Muscle of arm (tissue), 1 donor: ENCODE measurements at regions not wholly inside any gene's neighbourhood (a gene's known extent, or its start where the extent isn't known, plus 50 kb on each side); places are given as distances from the start of the nearest gene placed in this dataset.
"Not testable (repeated sequence)": the region's sequence is repeated elsewhere in the genome, so short reads cannot be mapped to it uniquely, and the experiment has no call there.

Experiments
- DNase-seq: peaks from one replicate; pipeline ENCODE4 v3.0.0-alpha.2; 2013

DNA sequence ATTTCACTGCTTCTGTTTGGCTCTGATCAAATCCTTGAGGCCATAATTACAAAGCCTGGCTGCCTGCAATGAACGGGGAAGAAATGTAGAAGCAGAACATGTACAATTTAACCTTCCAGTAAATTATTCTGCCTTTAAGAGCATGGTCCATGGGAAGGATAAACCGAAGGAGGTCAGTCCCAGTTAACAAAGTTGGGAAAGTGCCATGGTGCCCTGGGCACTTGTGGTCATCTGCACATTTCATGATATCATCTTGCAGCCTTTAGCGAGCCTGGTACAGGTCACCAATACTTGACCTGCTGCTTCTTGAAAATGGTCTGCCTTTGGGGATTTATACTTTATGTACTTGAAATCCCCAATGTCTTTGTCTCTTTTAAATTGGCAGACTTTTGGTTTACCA is 175.9 kb upstream of the KITLG start:
- no peak for DNase-seq

DNA sequence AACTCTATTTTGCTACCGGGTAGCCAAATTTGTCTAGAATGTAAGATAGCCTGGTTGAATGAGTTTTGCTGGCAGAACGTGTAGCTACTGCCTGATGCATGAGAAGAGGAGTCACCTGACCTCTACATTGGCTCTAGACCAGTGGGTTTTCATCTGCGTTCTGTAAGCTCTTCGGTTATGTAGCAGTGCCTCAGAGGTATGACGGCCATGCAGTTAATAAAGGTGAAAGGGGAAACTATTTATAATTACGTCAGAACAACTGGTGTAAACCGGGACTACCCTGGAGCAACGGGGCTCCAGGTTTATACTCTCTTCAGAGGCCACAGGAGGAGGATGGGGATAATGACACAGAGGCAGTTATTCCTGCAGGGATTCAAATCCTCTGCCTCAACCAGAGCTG is 173.4 kb upstream of the KITLG start:
- DNase-seq = no peak

DNA sequence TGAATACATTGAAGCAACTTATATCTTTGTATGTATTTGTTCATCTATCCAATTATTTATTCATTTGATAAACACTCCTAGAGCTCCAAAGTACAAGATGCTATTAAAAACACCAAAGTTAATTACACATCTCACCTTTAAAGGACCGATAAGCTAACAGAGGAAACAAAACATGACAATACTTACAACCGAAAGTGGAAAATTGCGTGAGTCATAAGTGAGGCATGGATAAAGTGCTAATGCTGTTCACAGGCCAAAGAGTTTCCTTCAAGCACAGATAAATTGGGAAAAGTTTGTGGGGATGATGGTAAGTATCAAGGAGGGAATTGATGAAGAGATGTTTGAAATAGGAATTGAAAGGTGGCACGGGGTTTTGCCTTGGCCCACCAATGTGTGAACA is 172.8 kb upstream of the KITLG start:
- no peak for DNase-seq

DNA sequence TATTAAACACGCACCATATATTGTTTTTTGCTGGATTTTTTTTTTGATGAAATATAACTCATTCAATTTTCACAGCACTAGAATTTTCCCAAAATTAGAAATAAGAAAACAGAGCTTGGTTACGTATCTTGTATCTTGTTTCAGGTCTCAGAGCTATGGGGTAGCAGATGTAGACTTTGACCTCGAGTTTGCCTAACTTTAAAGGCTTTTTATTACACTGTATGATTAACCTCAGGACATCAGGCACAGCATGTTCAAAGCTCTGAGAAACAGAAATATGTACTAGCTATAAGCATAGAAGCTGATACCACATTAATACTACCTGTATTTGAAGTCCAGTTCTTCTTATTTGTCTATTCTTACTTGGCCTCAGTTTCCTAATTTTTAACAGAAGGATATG is 171.9 kb upstream of the KITLG start:
- no peak for DNase-seq

DNA sequence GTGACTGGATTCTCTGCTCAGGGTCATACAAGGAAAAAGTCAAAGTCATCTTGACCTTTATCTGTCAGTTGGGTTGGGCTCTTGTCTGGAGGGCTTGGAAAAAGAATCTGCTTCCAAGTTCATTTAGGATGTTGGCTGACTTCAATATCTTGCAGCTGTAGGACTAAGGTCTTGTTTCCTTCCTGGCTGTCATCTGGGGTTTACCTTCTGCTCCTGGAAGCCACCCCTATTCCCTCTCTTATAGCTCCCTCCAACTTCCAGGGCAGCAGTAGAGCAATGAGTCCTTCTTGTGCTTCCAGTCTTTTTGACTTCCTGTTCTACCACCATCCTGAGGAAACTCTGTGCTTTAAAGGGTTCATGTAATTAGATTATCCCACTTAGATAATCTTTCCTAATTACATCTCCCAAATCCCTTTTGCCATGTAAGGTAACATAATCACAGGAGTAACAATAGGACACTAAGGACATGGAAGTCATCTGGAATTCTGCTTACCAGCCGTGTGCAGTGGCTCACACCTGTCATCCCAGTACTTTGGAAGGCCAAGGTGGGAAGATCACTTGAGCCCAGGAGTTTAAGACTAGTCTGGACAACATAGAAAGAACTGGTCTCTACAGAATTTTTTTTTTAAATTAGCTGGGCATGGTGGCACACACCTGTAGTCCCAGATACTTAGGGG is 170.7 kb upstream of the KITLG start:
- DNase-seq = no peak

DNA sequence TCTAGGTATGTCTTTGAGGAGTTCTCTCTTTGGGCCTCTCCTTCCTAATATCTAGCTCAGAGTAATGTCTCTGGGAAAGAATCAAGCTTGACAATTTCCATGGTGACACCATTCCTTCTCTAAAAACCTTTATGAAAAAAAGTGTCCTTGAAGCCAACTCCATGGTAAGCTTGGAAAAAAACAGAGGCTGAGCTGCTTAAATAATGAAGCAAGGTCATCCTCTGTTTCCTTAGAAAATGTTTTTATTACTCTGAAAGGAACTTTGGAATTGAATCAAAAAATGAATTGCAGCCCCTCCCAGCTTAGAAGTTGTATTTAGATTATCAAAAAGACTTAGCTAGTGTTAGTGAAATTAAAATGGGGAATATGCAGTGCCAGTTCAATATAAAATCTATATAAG is 166.1 kb upstream of the KITLG start:
- DNase-seq = no peak

DNA sequence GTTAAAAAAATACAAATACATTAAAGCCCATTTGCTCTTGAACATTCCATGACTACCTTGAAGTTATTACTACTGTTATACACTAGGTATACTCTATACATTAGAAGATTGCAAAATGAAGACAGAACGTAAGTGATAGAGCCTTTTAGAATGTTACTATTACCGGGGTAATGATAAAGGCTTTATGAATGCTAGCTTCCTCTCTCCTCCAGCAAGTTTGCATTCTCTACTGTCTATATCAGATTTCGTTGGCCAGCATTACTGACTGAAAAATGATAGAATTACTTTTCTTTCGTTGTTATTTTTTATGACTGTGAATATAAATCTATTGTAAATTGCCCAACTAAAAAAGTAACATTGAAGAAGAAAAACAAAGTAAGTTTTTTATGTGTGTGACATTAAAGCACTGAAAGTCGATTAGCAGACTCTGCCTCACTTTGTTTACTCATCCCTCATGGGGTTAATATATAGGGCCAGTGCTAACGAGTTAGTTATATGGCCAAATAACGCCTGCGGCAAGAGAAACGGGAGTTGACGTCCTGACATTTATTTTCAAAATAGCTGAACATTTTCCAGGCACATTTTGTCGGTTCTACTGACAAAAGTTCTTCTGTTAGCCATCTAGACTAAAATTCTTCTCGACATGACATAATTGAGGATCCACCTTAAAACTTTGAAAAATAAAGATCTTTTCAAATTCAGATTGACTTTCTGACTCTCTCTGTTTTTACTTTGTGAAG is 163.8 kb upstream of the KITLG start:
- no peak for DNase-seq

DNA sequence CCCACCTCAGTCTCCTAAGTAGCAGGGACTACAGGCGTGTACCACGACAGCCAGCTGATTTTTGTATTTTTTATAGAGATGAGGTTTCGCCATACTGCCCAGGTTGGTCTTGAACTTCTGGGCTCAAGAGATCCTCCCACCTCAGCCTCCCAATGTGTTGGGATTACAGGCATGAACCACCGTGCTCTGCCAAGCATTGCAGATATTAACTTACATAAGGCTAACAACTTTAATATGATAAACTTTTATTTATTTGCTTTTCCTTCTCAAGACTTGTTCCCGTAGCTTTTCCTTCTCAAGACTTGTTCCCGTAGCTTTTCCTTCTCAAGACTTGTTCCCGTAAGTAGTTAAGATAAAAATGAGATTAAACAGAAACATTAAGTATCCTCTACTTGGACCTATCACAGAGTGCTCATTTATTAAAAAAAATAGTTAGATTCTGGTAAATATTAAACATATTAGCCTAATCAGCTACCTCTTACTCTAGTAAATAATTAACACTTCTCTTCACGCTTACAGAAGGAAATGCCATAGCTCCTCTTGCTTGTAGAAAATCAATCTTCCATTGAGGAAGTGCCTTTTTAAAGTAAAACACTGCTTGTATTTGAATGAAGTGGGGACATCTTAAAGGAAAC is 157.7 kb upstream of the KITLG start:
- DNase-seq = no peak

DNA sequence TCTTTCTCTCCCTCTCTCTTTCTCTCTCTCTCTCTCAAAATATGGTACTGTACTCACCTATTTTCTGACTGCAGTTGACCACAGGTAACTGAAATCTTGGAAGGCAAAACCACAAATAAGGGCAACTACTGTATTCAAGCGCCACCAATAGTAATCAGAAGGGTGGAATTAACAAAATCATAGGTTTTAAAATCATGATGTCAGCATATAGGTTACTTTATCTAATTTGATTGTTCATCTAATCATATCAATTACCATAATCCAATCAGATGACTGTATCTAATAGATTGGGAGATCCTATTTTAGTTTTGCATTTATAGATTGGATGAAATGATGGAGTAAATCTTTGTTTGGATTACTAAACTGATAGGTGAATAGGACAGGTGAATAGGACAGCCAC is 155.8 kb upstream of the KITLG start:
- DNase-seq = no peak

DNA sequence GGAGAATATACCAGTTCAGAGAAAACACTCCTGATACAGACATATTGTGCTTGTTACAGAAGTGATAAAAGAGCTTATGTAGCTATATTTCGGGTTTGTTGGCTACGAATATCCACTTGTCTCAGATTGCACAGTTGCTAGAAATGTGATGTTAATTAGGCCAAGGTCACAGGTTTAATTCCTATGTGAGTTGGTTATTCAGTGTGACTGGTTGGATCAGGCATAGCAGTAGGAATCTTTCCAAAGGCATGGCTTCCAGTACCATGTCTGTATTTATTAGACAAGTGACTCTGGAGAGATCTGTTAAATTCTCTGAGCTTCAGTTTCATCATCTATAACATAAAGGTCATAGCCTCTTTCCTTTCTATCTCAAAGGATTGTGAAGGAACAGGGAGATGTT is 152.7 kb upstream of the KITLG start:
- no peak for DNase-seq

DNA sequence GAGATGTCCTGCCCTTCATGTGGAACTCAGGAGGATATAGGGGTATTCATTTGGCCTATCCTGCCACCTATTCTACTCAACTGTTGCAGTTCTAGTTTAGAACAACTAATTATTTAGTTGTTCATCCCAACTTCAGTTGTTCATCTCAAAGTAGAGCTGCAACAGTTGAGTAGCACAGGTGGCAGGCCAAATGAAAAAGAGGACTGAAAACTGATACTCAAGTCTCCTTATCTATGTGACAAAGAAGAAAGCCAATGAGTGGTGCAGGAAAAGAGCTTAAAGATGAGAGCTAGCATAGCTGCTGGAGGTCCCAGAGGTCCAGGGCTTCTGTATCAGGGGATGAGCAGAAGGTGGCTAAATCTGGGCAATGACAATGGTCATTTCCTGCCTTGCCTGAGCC is 148.9 kb upstream of the KITLG start:
- no peak for DNase-seq

DNA sequence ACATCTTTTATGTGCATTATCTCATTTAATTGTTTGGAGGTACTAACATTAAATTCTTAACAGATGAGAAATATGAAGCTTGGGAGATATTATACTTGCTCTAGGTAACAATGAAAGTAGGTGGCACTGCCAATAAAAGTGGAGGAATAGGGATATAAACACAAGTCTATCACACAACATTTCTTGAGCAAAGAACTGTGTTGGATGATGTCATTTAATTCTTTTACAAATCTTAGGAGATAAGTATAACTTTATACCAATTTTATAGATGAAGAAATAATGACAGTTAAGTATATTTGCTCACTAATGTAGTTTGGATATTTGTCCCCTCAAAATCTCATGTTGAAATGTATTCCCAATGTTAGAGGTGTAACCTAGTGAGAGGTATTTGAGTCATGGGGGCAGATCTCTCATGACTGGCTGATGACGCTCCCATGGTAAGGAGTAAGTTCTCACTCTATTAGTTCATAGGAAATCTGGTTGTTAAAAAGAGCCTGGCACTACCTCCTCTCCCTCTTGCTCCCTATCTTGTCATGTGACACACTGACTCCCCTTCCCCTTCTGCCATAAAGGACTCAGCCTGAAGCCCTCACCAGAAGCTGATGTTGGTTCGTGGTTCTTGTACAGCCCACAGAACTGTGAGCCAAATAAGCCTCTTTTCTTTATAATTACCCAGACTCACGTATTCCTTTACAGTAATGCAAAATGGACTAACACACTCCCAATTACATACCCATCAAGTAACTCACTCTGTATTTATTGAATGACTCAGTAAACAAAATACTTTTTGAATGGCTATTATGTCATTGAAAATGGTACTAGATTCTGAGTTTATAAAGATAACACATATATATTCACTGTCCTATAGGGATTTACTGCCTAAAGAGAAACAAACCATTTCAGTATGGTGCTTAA is 146.8 kb upstream of the KITLG start:
- no peak for DNase-seq

DNA sequence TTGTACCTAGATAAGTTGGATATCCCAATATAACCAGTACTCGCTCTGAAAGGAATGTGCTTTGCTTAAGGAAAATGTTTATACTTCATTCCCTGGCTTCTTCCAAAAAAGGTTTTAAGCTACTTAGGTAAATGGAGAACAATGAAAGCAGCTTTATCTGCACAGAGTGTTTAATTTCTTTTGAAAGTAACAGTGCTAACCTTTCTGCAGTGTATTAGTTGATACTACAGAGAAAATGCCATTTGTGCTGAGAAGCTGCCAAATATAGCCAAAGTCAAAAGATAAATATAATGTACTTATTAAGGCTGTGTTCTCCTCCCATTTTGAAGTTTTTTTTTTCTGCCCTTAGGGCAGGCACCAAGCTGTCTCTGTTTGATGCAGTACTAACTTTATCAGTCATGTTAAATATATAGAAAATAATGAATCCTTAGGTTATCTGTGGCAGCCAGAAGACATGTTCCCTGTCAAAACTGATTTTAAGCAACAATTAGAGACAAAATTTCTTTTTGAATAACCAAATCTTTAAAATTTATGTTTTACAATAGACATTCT is 145.4 kb upstream of the KITLG start:
- no peak for DNase-seq

DNA sequence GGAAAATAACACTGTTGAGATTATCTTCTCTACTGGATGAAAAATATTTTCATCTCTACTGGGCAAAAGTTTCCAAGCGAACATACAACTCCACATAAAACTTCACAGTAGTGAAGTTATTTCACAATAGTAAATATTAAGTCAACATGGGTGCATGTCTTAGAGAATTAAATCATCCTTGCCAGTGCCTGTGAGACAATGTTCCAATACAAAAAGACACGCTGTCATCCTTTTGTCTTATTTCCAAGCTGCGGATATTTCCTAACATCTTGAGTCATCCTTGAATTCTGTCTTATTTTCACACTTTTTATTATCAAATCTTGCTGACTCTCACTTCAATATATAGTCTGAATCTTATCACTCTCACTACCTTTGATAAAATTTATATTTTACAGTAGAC is 142.9 kb upstream of the KITLG start:
- DNase-seq = no peak

DNA sequence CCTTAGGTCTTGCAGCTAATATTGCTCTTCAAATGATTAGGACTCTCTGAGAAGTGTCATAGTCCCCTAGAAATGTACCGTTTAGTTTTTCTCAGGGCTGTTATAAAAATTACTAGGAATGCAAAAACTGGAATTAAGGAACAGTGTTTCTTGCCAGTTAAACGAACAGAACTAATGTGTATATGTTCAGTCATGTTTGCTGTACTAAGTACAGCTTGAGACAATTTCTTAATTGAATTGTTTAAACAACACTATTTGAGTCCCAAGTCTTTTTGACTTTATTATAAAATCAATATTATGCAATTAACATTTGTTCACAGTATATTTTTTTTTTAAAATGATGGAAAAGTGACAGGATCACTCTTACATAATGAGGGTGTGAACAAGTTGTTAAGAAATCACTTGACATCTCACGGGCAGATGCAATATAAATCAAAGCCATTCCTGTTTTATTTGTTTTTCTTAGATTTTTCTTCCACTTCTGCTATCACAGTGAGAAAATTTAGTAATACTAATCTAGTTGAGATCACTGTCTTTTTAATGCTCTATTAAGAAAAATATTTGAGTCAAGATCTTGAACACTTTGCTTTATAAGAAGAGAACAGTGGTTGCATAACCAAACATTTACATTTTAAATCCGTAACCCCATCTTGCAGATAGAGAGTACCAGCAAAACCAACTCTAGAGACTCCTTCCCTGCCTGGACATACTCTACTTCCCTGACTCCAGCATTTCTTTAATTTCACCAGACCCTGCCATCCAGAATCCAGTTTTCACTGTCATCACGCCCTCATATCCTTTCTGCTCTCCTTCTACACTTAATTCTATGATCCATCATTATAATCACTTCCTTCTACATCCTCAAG is 140.7 kb upstream of the KITLG start:
- DNase-seq = no peak

DNA sequence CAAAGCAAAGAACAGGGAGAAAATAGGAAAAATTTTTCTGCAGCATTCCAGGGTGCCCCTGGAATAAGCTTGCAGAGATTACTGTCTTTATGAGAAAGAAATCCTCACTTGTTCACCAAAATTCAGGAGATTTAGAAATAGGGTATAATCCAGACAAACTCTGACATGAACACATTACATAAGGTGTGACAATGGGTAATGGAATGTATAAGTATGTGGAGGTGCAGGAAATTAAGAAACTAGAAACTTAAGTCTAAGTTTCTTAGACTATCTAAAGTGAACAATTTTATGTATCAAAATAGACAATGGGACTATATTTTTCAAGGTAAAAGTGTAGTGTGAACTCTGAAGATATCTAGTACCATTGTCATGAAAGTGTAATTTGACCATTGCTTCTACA is 140.0 kb upstream of the KITLG start:
- no peak for DNase-seq

DNA sequence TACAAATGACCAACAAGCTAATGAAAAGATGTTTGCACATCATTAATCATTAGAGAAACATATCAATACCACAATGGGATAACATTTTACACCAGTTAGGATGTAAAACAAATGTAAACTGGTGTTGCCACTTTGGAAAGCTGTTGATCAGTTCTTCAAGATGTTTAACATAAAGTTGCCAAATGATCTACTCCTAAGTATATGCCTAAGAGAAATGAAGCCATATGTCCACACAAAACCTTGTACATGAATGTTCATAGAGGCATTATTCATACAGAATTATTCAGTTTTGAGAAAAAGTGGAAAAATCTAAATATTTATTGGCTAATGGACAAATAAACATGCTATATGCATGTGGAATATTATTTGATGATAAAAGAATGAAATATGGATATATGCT is 136.9 kb upstream of the KITLG start:
- no peak for DNase-seq

DNA sequence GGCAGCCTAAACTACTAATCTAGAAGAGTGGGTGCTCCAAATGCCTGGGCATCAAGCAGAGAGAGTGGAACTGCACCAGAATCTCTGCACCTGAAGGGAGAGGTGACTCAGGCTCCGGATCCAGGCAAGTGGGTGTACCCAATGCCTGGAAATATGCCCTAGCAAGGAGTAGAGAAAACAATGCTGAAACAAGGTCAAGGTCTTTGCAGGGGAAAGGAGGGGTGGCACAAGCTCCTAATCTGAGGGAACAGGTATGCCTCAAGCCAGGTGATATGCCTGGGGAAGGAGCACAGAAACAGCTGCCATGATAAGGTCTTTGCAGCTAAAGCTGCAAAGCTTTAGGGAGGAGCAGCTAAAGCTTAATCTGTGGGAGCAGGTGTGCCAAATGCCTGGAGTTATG is 136.0 kb upstream of the KITLG start:
- no peak for DNase-seq

DNA sequence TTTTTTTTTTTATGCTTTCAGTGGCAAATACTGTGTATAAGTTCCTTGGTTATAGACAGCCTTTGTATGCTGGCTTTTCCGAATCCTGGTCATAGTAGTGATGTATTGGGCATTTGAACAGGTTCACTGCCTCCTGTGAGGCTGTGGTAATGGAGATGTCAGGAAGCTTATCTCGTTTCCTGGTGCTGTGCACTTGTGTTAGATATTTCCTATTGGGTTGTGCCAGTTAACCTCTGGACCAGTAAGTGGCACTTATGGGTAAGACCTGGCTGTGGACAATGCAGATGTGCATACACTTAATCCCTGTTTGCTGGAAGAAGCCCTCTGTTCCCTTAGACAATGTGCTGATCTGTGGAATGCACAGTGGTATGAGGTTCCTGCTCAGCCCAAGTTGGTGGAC is 135.4 kb upstream of the KITLG start:
- DNase-seq = no peak

DNA sequence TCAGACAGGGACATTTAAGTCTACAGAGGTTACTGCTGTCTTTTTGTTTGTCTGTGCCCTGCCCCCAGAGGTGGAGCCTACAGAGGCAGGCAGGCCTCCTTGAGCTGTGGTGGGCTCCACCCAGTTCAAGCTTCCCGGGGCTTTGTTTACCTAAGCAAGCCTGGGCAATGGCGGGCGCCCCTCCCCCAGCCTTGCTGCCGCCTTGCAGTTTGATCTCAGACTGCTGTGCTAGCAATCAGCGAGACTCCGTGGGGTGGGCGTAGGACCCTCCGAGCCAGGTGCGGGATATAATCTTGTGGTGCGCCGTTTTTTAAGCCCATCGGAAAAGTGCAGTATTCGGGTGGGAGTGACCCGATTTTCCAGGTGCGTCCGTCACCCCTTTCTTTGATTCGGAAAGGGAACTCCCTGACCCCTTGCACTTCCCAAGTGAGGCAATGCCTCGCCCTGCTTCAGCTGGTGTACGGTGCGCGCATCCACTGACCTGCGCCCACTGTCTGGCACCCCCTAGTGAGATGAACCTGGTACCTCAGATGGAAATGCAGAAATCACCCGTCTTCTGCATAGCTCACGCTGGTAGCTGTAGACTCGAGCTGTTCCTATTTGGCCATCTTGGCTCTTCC is 134.1 kb upstream of the KITLG start:
- DNase-seq = not testable (repeated sequence)

DNA sequence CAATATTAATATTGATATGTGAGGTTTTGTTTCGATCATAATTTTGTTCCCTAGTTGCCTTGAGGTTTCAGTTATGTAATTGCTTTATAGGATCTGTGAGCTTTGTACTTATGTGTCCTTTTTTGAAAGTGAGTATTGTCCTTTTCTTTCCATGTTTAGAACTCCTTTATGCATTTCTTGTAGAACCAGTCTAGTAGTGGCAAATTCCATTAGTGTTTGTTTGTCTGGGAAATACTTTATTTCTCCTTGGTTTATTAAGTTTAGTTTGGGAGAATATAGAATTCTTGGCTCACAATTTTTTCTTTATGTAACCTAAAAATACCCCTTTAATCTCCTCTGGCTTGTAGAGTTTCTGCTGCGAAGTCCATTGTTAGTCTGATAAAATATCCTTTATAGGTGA is 127.5 kb upstream of the KITLG start:
- DNase-seq = no peak
